Mucosa of descending colon (tissue), 3 donors: ENCODE measurements at regions not wholly inside any gene's neighbourhood (a gene's known extent, or its start where the extent isn't known, plus 50 kb on each side); places are given as distances from the start of the nearest gene placed in this dataset.

Experiments
- ATAC-seq: fragments of 200-7000 bp; cut with Tn5 transposase; one replicate; pipeline ENCODE4 v1.9.1; 2020; ENCODE audit warnings: mild to moderate bottlenecking, moderate library complexity
- DNase-seq, 3 donors: peaks; one replicate each; pipeline ENCODE4 v3.0.0-alpha.2; 2020
- H3K36me3 ChIP-seq: fragments of 200-600 bp; one replicate; pipeline ENCODE4 v1.8.0; 2021; ENCODE audit warnings: low read depth, mild to moderate bottlenecking
- H3K4me1 ChIP-seq: fragments of 200-600 bp; one replicate; pipeline ENCODE4 v1.8.0; 2021; ENCODE audit warnings: low read depth, mild to moderate bottlenecking
- H3K4me3 ChIP-seq: fragments of 200-600 bp; one replicate; pipeline ENCODE4 v1.8.0; 2021; ENCODE audit warnings: mild to moderate bottlenecking
- H3K9me3 ChIP-seq: fragments of 200-600 bp; one replicate; pipeline ENCODE4 v1.8.0; 2021; ENCODE audit warnings: mild to moderate bottlenecking
- CTCF ChIP-seq: fragments of 200-600 bp; IDR thresholded peaks from one replicate; pipeline ENCODE4 v1.8.0; 2022; ENCODE audit warnings: antibody characterized with exemption, mild to moderate bottlenecking
- intact Hi-C, 2 donors: fragments of 100-400 bp; cut with DNase I in 1 of 2; cut with micrococcal nuclease in 1 of 2; formaldehyde crosslinking; loops; one replicate each; pipeline versions ENCODE4 v1.11.0 to v1.11.1; 2022; cut with DNase I, micrococcal nuclease
- donor health status: DM: no; HTN: no; CAD: no; lungs with moderate emphysema.
- donor health status: DM: no; HTN: no; CAD: no.
- donor health status: DM: no; HTN: yes; CAD: no.

GRCh38 chr17:77313831-77314230 lies 173.1 kb downstream of the SEC14L1 start:
- DNase-seq (peak in 2 of 3 donors; percentile 22 to 30), ATAC-seq (no peak)
- Histone ChIP-seq H3K4me3 (no peak overlapping the region), H3K36me3 (no peaks in the 10 kb centered on the region), H3K9me3 (no peaks in the 10 kb centered on the region), H3K4me1 (peaks cover 19% of the 10 kb centered on the region)
- no peak for TF ChIP-seq CTCF
- intact Hi-C loops, result no loop called here

GRCh38 chr17:77314601-77315000 lies 173.8 kb downstream of the SEC14L1 start:
- no peak overlapping the region for H3K4me3 ChIP-seq
- peaks cover 26% of the 10 kb centered on the region for H3K4me1 ChIP-seq
- TF ChIP-seq CTCF, result no peak
- DNase-seq (peak in 2 of 3 donors; percentile 36 to 49), ATAC-seq (no peak)
- no peaks in the 10 kb centered on the region for H3K9me3 ChIP-seq
- intact Hi-C loops, result no loop called here
- H3K36me3 ChIP-seq, result no peaks in the 10 kb centered on the region

DNA sequence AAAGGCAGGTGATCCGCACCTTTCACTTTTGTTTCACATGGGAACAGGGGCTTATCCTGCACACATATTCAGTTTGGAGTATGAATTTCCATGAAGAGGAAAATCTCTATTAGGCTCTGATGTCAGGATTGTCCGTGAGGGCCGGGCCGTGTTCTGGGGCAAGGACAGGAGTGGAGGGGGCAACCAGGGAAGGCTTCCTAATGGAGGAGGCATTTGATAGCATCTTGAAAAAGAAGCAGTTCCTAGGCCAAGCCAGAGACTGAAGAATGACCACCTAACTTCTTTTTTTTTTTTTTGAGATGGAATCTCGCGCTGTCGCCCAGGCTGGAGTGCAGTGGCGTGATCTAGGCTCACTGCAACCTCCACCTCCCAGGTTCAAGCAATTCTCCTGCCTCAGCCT lies 174.2 kb downstream of the SEC14L1 start:
- Histone ChIP-seq H3K9me3 (no peaks in the 10 kb centered on the region), H3K36me3 (no peaks in the 10 kb centered on the region), H3K4me3 (no peak overlapping the region), H3K4me1 (peaks cover 30% of the 10 kb centered on the region)
- intact Hi-C loops, result no loop called here
- TF ChIP-seq CTCF, result no peak
- ATAC-seq (no peak), DNase-seq (peak in 1 of 3 donors; percentile 21)

DNA sequence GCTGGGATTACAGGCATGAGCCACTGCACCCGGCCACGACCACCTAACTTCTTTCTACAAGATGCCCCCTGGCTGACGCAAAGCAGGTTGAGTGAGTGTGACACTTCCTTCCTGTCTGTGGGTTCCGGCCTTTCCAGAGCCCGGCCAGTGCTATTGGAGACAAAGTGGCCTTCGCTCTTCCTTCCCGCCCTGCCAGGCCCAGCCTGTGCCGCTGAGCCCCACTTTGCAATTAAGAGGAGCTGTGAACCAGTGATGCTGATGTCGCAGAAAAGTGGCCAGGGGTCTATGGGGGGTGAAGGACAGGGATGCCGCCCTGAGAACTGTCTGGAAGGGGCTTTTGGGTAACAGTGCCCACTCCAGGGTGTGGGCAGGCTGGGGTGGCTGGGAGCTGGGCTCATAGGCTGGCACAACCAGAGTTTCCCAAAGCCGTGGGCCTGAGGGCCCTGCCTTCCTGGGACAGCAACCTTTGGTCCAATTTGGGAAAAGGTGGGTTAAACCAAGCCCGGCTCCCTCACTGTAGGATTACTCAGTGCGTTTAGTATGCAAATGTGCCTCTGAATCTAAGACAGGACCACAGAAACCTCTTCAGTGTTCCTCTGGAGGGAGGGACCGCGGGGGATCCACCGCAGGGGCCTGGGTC lies 174.9 kb downstream of the SEC14L1 start:
- Histone ChIP-seq H3K4me1 (peaks cover 33% of the 10 kb centered on the region), H3K9me3 (no peaks in the 10 kb centered on the region), H3K36me3 (no peaks in the 10 kb centered on the region), H3K4me3 (no peak overlapping the region)
- DNase-seq (peak in 2 of 3 donors; percentile 41 to 57), ATAC-seq (no peak)
- no peak for TF ChIP-seq CTCF
- intact Hi-C loops, result no loop called here

DNA sequence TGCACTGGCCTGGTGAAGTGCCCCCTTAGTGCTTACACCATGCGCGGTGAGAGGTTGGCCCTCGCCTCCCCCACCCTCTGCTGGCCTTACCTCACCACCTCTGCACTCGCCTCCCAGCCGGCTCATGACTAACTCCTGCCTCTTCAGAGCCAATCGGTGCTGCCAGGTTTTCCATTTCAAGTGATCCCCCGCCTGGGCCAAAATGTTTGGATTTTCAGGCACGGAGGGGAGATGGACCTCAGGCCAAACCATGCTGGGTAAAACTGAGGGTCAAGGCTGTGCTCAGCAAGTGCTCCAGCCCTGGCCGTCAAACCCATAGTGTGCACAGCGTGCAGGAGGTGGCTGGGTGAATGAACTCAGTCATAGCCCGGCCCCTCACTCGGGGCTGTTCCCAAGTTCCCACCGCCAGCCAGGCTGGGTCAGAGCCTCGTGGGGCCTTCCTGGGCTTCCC lies 175.4 kb downstream of the SEC14L1 start:
- peak in 2 of 3 donors; percentile 30 to 59 for DNase-seq

More for the DNA sequence above, 175.4 kb downstream of the SEC14L1 start:
- intact Hi-C loops, result no loop called here
- ATAC-seq, result no peak
- H3K4me3 ChIP-seq, result no peak overlapping the region
- H3K9me3 ChIP-seq, result no peaks in the 10 kb centered on the region
- TF ChIP-seq CTCF, result no peak
- no peaks in the 10 kb centered on the region for H3K36me3 ChIP-seq
- H3K4me1 ChIP-seq, result peaks cover 30% of the 10 kb centered on the region
